A549 (cell line): ENCODE measurements at regions not wholly inside any gene's neighbourhood (a gene's known extent, or its start where the extent isn't known, plus 50 kb on each side); places are given as distances from the start of the nearest gene placed in this dataset.

Experiments
- BCL3 ChIP-seq: fragments of >200 bp; sonication (Bioruptor Twin); formaldehyde crosslinking; IDR thresholded peaks from 3 replicates; pipeline ENCODE4 v1.6.1; 2016
- BHLHE40 ChIP-seq: IDR thresholded peaks from 2 replicates; pipeline ENCODE4 v1.6.1; 2012; ENCODE audit warnings: low read depth, low read length, inconsistent platforms
- CTCF ChIP-seq: fragments of >200 bp; sonication (Bioruptor Twin); formaldehyde crosslinking; IDR thresholded peaks from 3 replicates; pipeline ENCODE4 v1.5.1; 2016
- EP300 ChIP-seq, 2 experiments: fragments of >200 bp; sonication (Bioruptor Twin); formaldehyde crosslinking; IDR thresholded peaks; 2 replicates in 1 of 2; 3 replicates in 1 of 2; pipeline ENCODE4 v1.6.1; 2016 to 2017
- PBX3 ChIP-seq: IDR thresholded peaks from 2 replicates; pipeline ENCODE4 v1.6.1; 2012
- POLR2A ChIP-seq: IDR thresholded peaks from 2 replicates; pipeline ENCODE4 v1.6.1; 2012; ENCODE audit warnings: mild to moderate bottlenecking, low read length
- POLR2AphosphoS2 ChIP-seq: conservative IDR thresholded peaks from 2 replicates; pipeline ENCODE4 v1.6.1; 2012; ENCODE audit warnings: low read length, improper control_type of control experiment, inconsistent platforms
- RFX5 ChIP-seq: fragments of 450-650 bp; IDR thresholded peaks from 2 replicates; pipeline ENCODE4 v1.7.1; 2014; ENCODE audit warnings: antibody characterized with exemption, mild to moderate bottlenecking, moderate library complexity
- RNF2 ChIP-seq: fragments of 200-600 bp; sonication (generic); IDR thresholded peaks from 2 replicates; pipeline ENCODE4 v1.6.1; 2016; ENCODE audit warnings: low read depth, mild to moderate bottlenecking, antibody characterized with exemption, moderate library complexity, borderline replicate concordance
- SMC3 ChIP-seq: fragments of >200 bp; sonication (Bioruptor Twin); formaldehyde crosslinking; IDR thresholded peaks from 3 replicates; pipeline ENCODE4 v1.6.1; 2018; ENCODE audit warnings: inconsistent platforms
- SREBF2 ChIP-seq: fragments of 450-650 bp; IDR thresholded peaks from 2 replicates; pipeline ENCODE4 v1.6.1; 2014; ENCODE audit warnings: mild to moderate bottlenecking, moderate library complexity
- USF2 ChIP-seq: fragments of 450-650 bp; IDR thresholded peaks from 2 replicates; pipeline ENCODE4 v1.6.1; 2014; ENCODE audit warnings: antibody characterized with exemption
- ZNF302 ChIP-seq: fragments of 250-450 bp; sonication (Bioruptor Pico); IDR thresholded peaks from 2 replicates; pipeline ENCODE4 v1.9.0; 2021; ENCODE audit warnings: inconsistent platforms, mild to moderate bottlenecking, moderate library complexity
- TF ChIP-seq, protein P1 (sequence below): fragments of 200-600 bp; sonication (generic); IDR thresholded peaks from 2 replicates; pipeline ENCODE4 v1.6.1; 2016; ENCODE audit warnings: antibody characterized with exemption, mild to moderate bottlenecking, moderate library complexity

- no peak for TF ChIP-seq CTCF
- TF ChIP-seq POLR2A, result no peak
- no peak for TF ChIP-seq SREBF2
- TF ChIP-seq ZNF302 (CRISPR knock-in tag), result no peak
- TF ChIP-seq BHLHE40, result no peak
- TF ChIP-seq POLR2AphosphoS2, result no peak
- TF ChIP-seq USF2, result no peak
- no peak for TF ChIP-seq RNF2
- TF ChIP-seq EP300 (IDR thresholded peaks at IDR 0.05), result no peak
- TF ChIP-seq, protein P1, sequence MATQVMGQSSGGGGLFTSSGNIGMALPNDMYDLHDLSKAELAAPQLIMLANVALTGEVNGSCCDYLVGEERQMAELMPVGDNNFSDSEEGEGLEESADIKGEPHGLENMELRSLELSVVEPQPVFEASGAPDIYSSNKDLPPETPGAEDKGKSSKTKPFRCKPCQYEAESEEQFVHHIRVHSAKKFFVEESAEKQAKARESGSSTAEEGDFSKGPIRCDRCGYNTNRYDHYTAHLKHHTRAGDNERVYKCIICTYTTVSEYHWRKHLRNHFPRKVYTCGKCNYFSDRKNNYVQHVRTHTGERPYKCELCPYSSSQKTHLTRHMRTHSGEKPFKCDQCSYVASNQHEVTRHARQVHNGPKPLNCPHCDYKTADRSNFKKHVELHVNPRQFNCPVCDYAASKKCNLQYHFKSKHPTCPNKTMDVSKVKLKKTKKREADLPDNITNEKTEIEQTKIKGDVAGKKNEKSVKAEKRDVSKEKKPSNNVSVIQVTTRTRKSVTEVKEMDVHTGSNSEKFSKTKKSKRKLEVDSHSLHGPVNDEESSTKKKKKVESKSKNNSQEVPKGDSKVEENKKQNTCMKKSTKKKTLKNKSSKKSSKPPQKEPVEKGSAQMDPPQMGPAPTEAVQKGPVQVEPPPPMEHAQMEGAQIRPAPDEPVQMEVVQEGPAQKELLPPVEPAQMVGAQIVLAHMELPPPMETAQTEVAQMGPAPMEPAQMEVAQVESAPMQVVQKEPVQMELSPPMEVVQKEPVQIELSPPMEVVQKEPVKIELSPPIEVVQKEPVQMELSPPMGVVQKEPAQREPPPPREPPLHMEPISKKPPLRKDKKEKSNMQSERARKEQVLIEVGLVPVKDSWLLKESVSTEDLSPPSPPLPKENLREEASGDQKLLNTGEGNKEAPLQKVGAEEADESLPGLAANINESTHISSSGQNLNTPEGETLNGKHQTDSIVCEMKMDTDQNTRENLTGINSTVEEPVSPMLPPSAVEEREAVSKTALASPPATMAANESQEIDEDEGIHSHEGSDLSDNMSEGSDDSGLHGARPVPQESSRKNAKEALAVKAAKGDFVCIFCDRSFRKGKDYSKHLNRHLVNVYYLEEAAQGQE, result no peak
- TF ChIP-seq SMC3, result no peak
- no peak for TF ChIP-seq PBX3
- TF ChIP-seq RFX5, result no peak
- no peak for TF ChIP-seq BCL3
Observed at GRCh38 chr6:170483413-170483812, 69.7 kb downstream of the PSMB1 start.
